Upper lobe of right lung (tissue), 1 donor: ENCODE measurements at regions not wholly inside any gene's neighbourhood (a gene's known extent, or its start where the extent isn't known, plus 50 kb on each side); places are given as distances from the start of the nearest gene placed in this dataset.
A peak's percentile ranks its signal among the peaks of the same experiment; 100 is the strongest.

Experiments used
- ATAC-seq: fragments of 200-7000 bp; cut with Tn5 transposase; one replicate; pipeline ENCODE4 v1.9.1; 2020; ENCODE audit warnings: mild to moderate bottlenecking, moderate library complexity
- DNase-seq: peaks from one replicate; pipeline ENCODE4 v3.0.0-alpha.2; 2020
- H3K27ac ChIP-seq: fragments of 200-600 bp; one replicate; pipeline ENCODE4 v1.8.0; 2022
- H3K27me3 ChIP-seq: fragments of 200-600 bp; one replicate; pipeline ENCODE4 v1.8.0; 2022; ENCODE audit warnings: mild to moderate bottlenecking
- H3K36me3 ChIP-seq: fragments of 200-600 bp; one replicate; pipeline ENCODE4 v1.8.0; 2022
- H3K4me1 ChIP-seq: fragments of 200-600 bp; one replicate; pipeline ENCODE4 v1.8.0; 2022
- H3K4me3 ChIP-seq: fragments of 200-600 bp; one replicate; pipeline ENCODE4 v1.8.0; 2022; ENCODE audit warnings: mild to moderate bottlenecking
- H3K9me3 ChIP-seq: fragments of 200-600 bp; one replicate; pipeline ENCODE4 v1.8.0; 2022
- CTCF ChIP-seq: fragments of 200-600 bp; IDR thresholded peaks from one replicate; pipeline ENCODE4 v1.8.0; 2022; ENCODE audit warnings: antibody characterized with exemption
- intact Hi-C: fragments of 100-400 bp; cut with DNase I; formaldehyde crosslinking; loops from one replicate; pipeline ENCODE4 v1.11.0; 2022
- donor health status: DM: no; HTN: yes; CAD: no; lungs with severe emphysema.

- DNase-seq (no peak), ATAC-seq (no peak)
- intact Hi-C loops, result no loop called here
- Histone ChIP-seq H3K27ac (no peak overlapping the region), H3K4me1 (no peaks in the 10 kb centered on the region), H3K4me3 (no peak overlapping the region), H3K36me3 (no peaks in the 10 kb centered on the region), H3K27me3 (no peaks in the 10 kb centered on the region), H3K9me3 (no peaks in the 10 kb centered on the region)
- no peak for TF ChIP-seq CTCF
Observed at GRCh38 chr17:70454908-70455307, 285.6 kb downstream of the KCNJ2 start.

GRCh38 chr17:70464995-70465394 is 295.7 kb downstream of the KCNJ2 start:
- no peaks in the 10 kb centered on the region for H3K9me3 ChIP-seq
- TF ChIP-seq CTCF, result no peak
- no peak for DNase-seq
- H3K27me3 ChIP-seq, result no peaks in the 10 kb centered on the region
- no peak for ATAC-seq
- H3K27ac ChIP-seq, result no peak overlapping the region
- H3K4me1 ChIP-seq, result no peaks in the 10 kb centered on the region
- H3K36me3 ChIP-seq, result no peaks in the 10 kb centered on the region
- intact Hi-C loops, result no loop called here
- H3K4me3 ChIP-seq, result no peak overlapping the region

- H3K9me3 ChIP-seq, result no peaks in the 10 kb centered on the region
- H3K27me3 ChIP-seq, result no peaks in the 10 kb centered on the region
- DNase-seq (no peak), ATAC-seq (no peak)
- no peaks in the 10 kb centered on the region for H3K36me3 ChIP-seq
- intact Hi-C loops, result no loop called here
- no peak overlapping the region for H3K27ac ChIP-seq
- H3K4me1 ChIP-seq, result no peaks in the 10 kb centered on the region
- H3K4me3 ChIP-seq, result no peak overlapping the region
- TF ChIP-seq CTCF, result no peak
Observed at GRCh38 chr17:70468661-70469060, 299.3 kb downstream of the KCNJ2 start.

GRCh38 chr17:70473049-70473448 is 303.7 kb downstream of the KCNJ2 start:
- H3K4me1 ChIP-seq, result no peaks in the 10 kb centered on the region
- ATAC-seq, result no peak
- no peaks in the 10 kb centered on the region for H3K27me3 ChIP-seq
- TF ChIP-seq CTCF, result no peak
- H3K36me3 ChIP-seq, result no peaks in the 10 kb centered on the region
- no peak overlapping the region for H3K27ac ChIP-seq
- DNase-seq, result peak; percentile 49
- H3K4me3 ChIP-seq, result no peak overlapping the region
- H3K9me3 ChIP-seq, result no peaks in the 10 kb centered on the region
- intact Hi-C loops, result no loop called here

GRCh38 chr17:70476368-70476767 is 307.0 kb downstream of the KCNJ2 start:
- DNase-seq, result no peak
- intact Hi-C loops, result no loop called here
- TF ChIP-seq CTCF, result no peak

GRCh38 chr17:70478902-70479301 is 309.6 kb downstream of the KCNJ2 start:
- H3K4me3 ChIP-seq, result no peak overlapping the region
- DNase-seq (no peak), ATAC-seq (no peak)
- H3K4me1 ChIP-seq, result no peaks in the 10 kb centered on the region
- no peaks in the 10 kb centered on the region for H3K36me3 ChIP-seq
- intact Hi-C loops, result no loop called here
- H3K27ac ChIP-seq, result no peak overlapping the region
- no peaks in the 10 kb centered on the region for H3K27me3 ChIP-seq
- no peaks in the 10 kb centered on the region for H3K9me3 ChIP-seq
- TF ChIP-seq CTCF, result no peak

More at GRCh38 chr17:70476368-70476767, 307.0 kb downstream of the KCNJ2 start:
- no peak for ATAC-seq
- H3K27ac ChIP-seq, result no peak overlapping the region
- H3K36me3 ChIP-seq, result no peaks in the 10 kb centered on the region
- no peaks in the 10 kb centered on the region for H3K27me3 ChIP-seq
- no peaks in the 10 kb centered on the region for H3K4me1 ChIP-seq
- H3K4me3 ChIP-seq, result no peak overlapping the region
- H3K9me3 ChIP-seq, result no peaks in the 10 kb centered on the region
